WTC11 (cell line): ENCODE measurements at regions not wholly inside any gene's neighbourhood (a gene's known extent, or its start where the extent isn't known, plus 50 kb on each side); places are given as distances from the start of the nearest gene placed in this dataset.

Source experiments
- ATAC-seq: fragments of 200-7000 bp; cut with Tn5 transposase; 2 replicates; pipeline ENCODE4 v1.10.0; 2021; ENCODE audit warnings: mild to moderate bottlenecking, moderate library complexity
- CTCF ChIA-PET: fragments of 300-600 bp; sonication (Branson Sonifier 250); formaldehyde crosslinking; loops from one replicate; lab custom pipeline; 2021; ENCODE audit warnings: antibody characterized with exemption; lab: Charles Lee
- POLR2A ChIA-PET: fragments of 350-600 bp; sonication (Branson Sonifier 250); formaldehyde crosslinking; loops from one replicate; lab custom pipeline; 2021; ENCODE audit warnings: antibody characterized with exemption; lab: Charles Lee
- DNase-seq: peaks from one replicate; pipeline ENCODE4 v3.0.0; 2021; ENCODE audit warnings: low spot score
- H3K27ac Mint-ChIP-seq: 2 replicates; pipeline ENCODE4 v1.8.0; 2021; ENCODE audit warnings: mixed read lengths
- H3K27me3 Mint-ChIP-seq: 2 replicates; pipeline ENCODE4 v1.8.0; 2021; ENCODE audit warnings: low read depth, mild to moderate bottlenecking, moderate library complexity, mixed read lengths
- H3K36me3 Mint-ChIP-seq: 2 replicates; pipeline ENCODE4 v1.8.0; 2021; ENCODE audit warnings: mixed read lengths
- H3K4me1 Mint-ChIP-seq: 2 replicates; pipeline ENCODE4 v1.8.0; 2022; ENCODE audit warnings: mixed read lengths
- H3K4me3 Mint-ChIP-seq: 2 replicates; pipeline ENCODE4 v1.8.0; 2021; ENCODE audit warnings: mild to moderate bottlenecking, moderate library complexity, mixed read lengths
- H3K9me3 Mint-ChIP-seq: 2 replicates; pipeline ENCODE4 v1.8.0; 2021; ENCODE audit warnings: mixed read lengths
- ATF1 ChIP-seq: sonication (generic); formaldehyde crosslinking; IDR thresholded peaks from 2 replicates; pipeline ENCODE4 v1.8.1; 2023; ENCODE audit warnings: mild to moderate bottlenecking, moderate library complexity, missing genetic modification reagents
- ATF2 ChIP-seq: sonication (generic); formaldehyde crosslinking; IDR thresholded peaks from 2 replicates; pipeline ENCODE4 v1.8.1; 2022; ENCODE audit warnings: low read depth, missing genetic modification reagents, borderline replicate concordance
- CTCF ChIP-seq: fragments of 200-600 bp; IDR thresholded peaks from 2 replicates; pipeline ENCODE4 v1.8.0; 2022; ENCODE audit warnings: antibody characterized with exemption
- E2F1 ChIP-seq: sonication (generic); formaldehyde crosslinking; IDR thresholded peaks from 2 replicates; pipeline ENCODE4 v1.8.0; 2022; ENCODE audit warnings: mild to moderate bottlenecking, missing genetic modification reagents
- ELF4 ChIP-seq: sonication (generic); formaldehyde crosslinking; IDR thresholded peaks from 2 replicates; pipeline ENCODE4 v1.8.1; 2022; ENCODE audit warnings: low read depth, mild to moderate bottlenecking, moderate library complexity, missing genetic modification reagents
- FOXJ3 ChIP-seq: sonication (generic); formaldehyde crosslinking; IDR thresholded peaks from 2 replicates; pipeline ENCODE4 v1.9.0; 2021; ENCODE audit warnings: missing genetic modification reagents, mild to moderate bottlenecking, borderline replicate concordance
- FOXP4 ChIP-seq: sonication (generic); formaldehyde crosslinking; IDR thresholded peaks from 2 replicates; pipeline ENCODE4 v1.8.0; 2022; ENCODE audit warnings: mild to moderate bottlenecking, missing genetic modification reagents
- HMGA2 ChIP-seq: fragments of 250-450 bp; sonication (Bioruptor Pico); IDR thresholded peaks from 2 replicates; pipeline ENCODE4 v1.4.0; 2021; ENCODE audit warnings: mild to moderate bottlenecking, moderate library complexity
- IRF1 ChIP-seq: sonication (generic); formaldehyde crosslinking; IDR thresholded peaks from 2 replicates; pipeline ENCODE4 v1.8.0; 2023; ENCODE audit warnings: missing genetic modification reagents
- MLX ChIP-seq: sonication (generic); formaldehyde crosslinking; IDR thresholded peaks from 2 replicates; pipeline ENCODE4 v1.8.1; 2023; ENCODE audit warnings: mild to moderate bottlenecking, missing genetic modification reagents, moderate library complexity
- MXD4 ChIP-seq: fragments of 250-450 bp; sonication (Bioruptor Pico); IDR thresholded peaks from 2 replicates; pipeline ENCODE4 v1.8.0; 2021; ENCODE audit warnings: mild to moderate bottlenecking, moderate library complexity, borderline replicate concordance
- MYBL2 ChIP-seq: sonication (generic); formaldehyde crosslinking; IDR thresholded peaks from 2 replicates; pipeline ENCODE4 v1.8.1; 2023; ENCODE audit warnings: mild to moderate bottlenecking, moderate library complexity, missing genetic modification reagents
- NR3C1 ChIP-seq: sonication (generic); formaldehyde crosslinking; conservative IDR thresholded peaks from 2 replicates; pipeline ENCODE4 v1.8.1; 2023; ENCODE audit warnings: low read depth, mild to moderate bottlenecking, missing genetic modification reagents
- RORB ChIP-seq: fragments of 250-450 bp; sonication (Bioruptor Pico); IDR thresholded peaks from 2 replicates; pipeline ENCODE4 v1.9.0; 2021; ENCODE audit warnings: mild to moderate bottlenecking
- SOX15 ChIP-seq: fragments of 250-450 bp; sonication (Bioruptor Pico); IDR thresholded peaks from 2 replicates; pipeline ENCODE4 v1.9.0; 2021; ENCODE audit warnings: mild to moderate bottlenecking
- STAT6 ChIP-seq: sonication (generic); formaldehyde crosslinking; conservative IDR thresholded peaks from 2 replicates; pipeline ENCODE4 v1.8.1; 2023; ENCODE audit warnings: mild to moderate bottlenecking, low read depth, missing genetic modification reagents, moderate library complexity
- USF1 ChIP-seq: sonication (generic); formaldehyde crosslinking; IDR thresholded peaks from 2 replicates; pipeline ENCODE4 v1.8.0; 2022; ENCODE audit warnings: mild to moderate bottlenecking, missing genetic modification reagents
- ZNF138 ChIP-seq: sonication (generic); formaldehyde crosslinking; conservative IDR thresholded peaks from 2 replicates; pipeline ENCODE4 v1.8.1; 2022; ENCODE audit warnings: mild to moderate bottlenecking, moderate library complexity, missing genetic modification reagents
- ZNF317 ChIP-seq: sonication (generic); formaldehyde crosslinking; IDR thresholded peaks from 2 replicates; pipeline ENCODE4 v1.8.1; 2023; ENCODE audit warnings: low read depth, mild to moderate bottlenecking, moderate library complexity, missing genetic modification reagents, borderline replicate concordance
- ZNF416 ChIP-seq: fragments of 250-450 bp; sonication (Bioruptor Pico); IDR thresholded peaks from 2 replicates; pipeline ENCODE4 v1.9.0; 2021; ENCODE audit warnings: mild to moderate bottlenecking, inconsistent platforms
- TF ChIP-seq, protein P1 (sequence below): sonication (generic); formaldehyde crosslinking; IDR thresholded peaks from 2 replicates; pipeline ENCODE4 v1.8.1; 2023; ENCODE audit warnings: mild to moderate bottlenecking, missing genetic modification reagents

- TF ChIP-seq ZNF317 (CRISPR knock-in tag), result no peak
- H3K9me3 Mint-ChIP-seq, result peaks cover 15% of the 10 kb centered on the region
- H3K27ac Mint-ChIP-seq, result peak overlapping the region; percentile 63
- ChIA-PET CTCF (interaction anchor here (0.8 to 1.1 kb wide), 4 partner anchors 21 to 77 kb away, joined by 3 to 6 read pairs (median 4); no protein-coding TSS in a partner anchor), POLR2A (no interaction called here)
- DNase-seq, result no peak
- ATAC-seq, result peak; percentile 64
- H3K36me3 Mint-ChIP-seq, result peaks cover 13% of the 10 kb centered on the region
- H3K27me3 Mint-ChIP-seq, result peaks cover 8% of the 10 kb centered on the region
- H3K4me3 Mint-ChIP-seq, result no peak overlapping the region
- peaks cover 17% of the 10 kb centered on the region for H3K4me1 Mint-ChIP-seq
Observed at GRCh38 chr10:69721690-69722310, 79.9 kb upstream of the COL13A1 start.

DNA sequence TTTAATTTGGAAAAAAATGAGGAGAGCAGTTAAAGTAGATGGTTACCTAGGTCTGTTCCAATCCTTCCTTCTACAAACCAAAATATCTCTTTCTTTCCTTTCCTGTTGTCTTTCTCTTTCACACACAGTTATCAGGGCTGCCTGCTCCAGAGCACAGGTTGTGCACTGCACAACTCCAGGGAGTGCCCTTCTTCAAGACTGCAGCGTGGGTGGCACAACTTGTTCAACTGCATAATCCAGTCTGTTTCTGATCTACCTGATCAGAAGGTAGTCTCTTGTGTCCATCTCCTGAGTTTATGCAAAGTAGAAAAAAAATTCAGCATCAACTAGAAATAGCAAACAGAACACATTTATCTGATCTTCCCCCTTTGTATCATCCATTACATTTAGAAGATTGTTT, 78.1 kb upstream of the COL13A1 start:
- CTCF ChIA-PET, result interaction anchor here (0.8 kb wide), 1 partner anchor 19 kb away, joined by 3 read pairs; no protein-coding TSS in a partner anchor
- H3K27me3 Mint-ChIP-seq, result peaks cover 8% of the 10 kb centered on the region
- no peak for DNase-seq

More for the DNA sequence above, 78.1 kb upstream of the COL13A1 start:
- no peak for TF ChIP-seq FOXP4 (CRISPR knock-in tag)
- no peak for TF ChIP-seq MYBL2 (CRISPR knock-in tag)
- no peak for TF ChIP-seq SOX15 (CRISPR knock-in tag)
- no peak for TF ChIP-seq ATF1 (CRISPR knock-in tag)
- no peak for TF ChIP-seq RORB
- TF ChIP-seq HMGA2 (CRISPR knock-in tag), result no peak
- no peak for TF ChIP-seq ZNF416 (CRISPR knock-in tag)
- TF ChIP-seq NR3C1 (CRISPR knock-in tag), result no peak
- no peak for TF ChIP-seq IRF1 (CRISPR knock-in tag)
- TF ChIP-seq, protein P1, sequence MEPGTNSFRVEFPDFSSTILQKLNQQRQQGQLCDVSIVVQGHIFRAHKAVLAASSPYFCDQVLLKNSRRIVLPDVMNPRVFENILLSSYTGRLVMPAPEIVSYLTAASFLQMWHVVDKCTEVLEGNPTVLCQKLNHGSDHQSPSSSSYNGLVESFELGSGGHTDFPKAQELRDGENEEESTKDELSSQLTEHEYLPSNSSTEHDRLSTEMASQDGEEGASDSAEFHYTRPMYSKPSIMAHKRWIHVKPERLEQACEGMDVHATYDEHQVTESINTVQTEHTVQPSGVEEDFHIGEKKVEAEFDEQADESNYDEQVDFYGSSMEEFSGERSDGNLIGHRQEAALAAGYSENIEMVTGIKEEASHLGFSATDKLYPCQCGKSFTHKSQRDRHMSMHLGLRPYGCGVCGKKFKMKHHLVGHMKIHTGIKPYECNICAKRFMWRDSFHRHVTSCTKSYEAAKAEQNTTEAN (CRISPR knock-in tag), result no peak
- TF ChIP-seq CTCF, result no peak
- no peak for TF ChIP-seq ZNF138
- no peak for TF ChIP-seq ATF2 (CRISPR knock-in tag)
- no peak for TF ChIP-seq ELF4 (CRISPR knock-in tag)
- no peak for TF ChIP-seq STAT6 (CRISPR knock-in tag)
- no peak for TF ChIP-seq MXD4
- no peak for TF ChIP-seq FOXJ3 (CRISPR knock-in tag)
- no peak for TF ChIP-seq USF1 (CRISPR knock-in tag)
- no peak for TF ChIP-seq E2F1 (CRISPR knock-in tag)
- no peak for TF ChIP-seq MLX (CRISPR knock-in tag)
- Mint-ChIP-seq H3K27ac (no peak overlapping the region), H3K4me1 (peaks cover 28% of the 10 kb centered on the region), H3K9me3 (peaks cover 15% of the 10 kb centered on the region), H3K36me3 (peaks cover 13% of the 10 kb centered on the region), H3K4me3 (no peak overlapping the region)
- ATAC-seq, result no peak
- POLR2A ChIA-PET, result no interaction called here
